ENCODE measurements at regions not wholly inside any gene's neighbourhood (a gene's known extent, or its start where the extent isn't known, plus 50 kb on each side); places are given as distances from the start of the nearest gene placed in this dataset.

DNA sequence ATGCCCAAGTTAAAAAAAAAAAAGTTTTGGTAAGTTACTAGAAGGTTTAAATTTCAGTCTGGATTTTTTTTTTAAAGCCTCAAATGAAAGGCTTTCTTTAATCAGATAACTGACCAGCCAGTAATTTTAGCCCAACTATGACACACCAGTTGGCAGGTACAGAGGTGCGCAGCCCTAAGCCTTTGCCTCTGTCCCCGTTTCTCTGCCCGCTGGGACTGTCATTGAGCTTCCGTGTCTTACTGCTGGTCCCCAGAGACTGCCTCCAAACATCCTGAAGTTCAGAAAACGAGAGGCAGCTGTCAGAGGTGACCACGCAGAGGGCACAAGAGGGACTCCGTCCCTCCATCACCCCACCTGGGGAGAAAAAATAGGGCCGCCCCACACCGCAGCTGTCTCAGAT is 118.2 kb downstream of the RPS12 start:
- FAIRE-seq, result no peak
- dilution Hi-C loops (cut with MboI; ENCODE audit: extremely low pct_ligation_motif_present, low sequenced_read_pairs) (no loop called here), intact Hi-C loops (cut with micrococcal nuclease) (no loop called here)
- Histone ChIP-seq H3K9ac (replicated peaks; ENCODE audit: extremely low read depth, insufficient read depth, low read length) (no peak overlapping the region), H3K79me2 (ENCODE audit: control insufficient read depth, insufficient read depth, low read length) (no peaks in the 10 kb centered on the region), H3K4me1 (ENCODE audit: control insufficient read depth, extremely low read depth, insufficient read depth, low read length) (no peaks in the 10 kb centered on the region), H3K36me3 (ENCODE audit: control insufficient read depth in 2 of 2, extremely low read depth in 1 of 2, insufficient read depth in 2 of 2, low read length in 2 of 2) (no peaks in the 10 kb centered on the region), H3K4me3 (replicated peaks in 1 of 3; ENCODE audit: insufficient read depth in 1 of 3, low read depth in 1 of 3, low read length in 3 of 3) (no peak overlapping the region), H3K4me2 (ENCODE audit: insufficient read depth, low read length) (no peak overlapping the region), H4K20me1 (replicated peaks; ENCODE audit: control insufficient read depth, extremely low read depth, insufficient read depth, low read length) (no peaks in the 10 kb centered on the region), H2AFZ (ENCODE audit: low read depth, low read length) (no peak overlapping the region), H3K27ac (ENCODE audit: insufficient read depth, low read depth, low read length) (no peak overlapping the region), H3K27me3 (ENCODE audit: control insufficient read depth in 2 of 2, insufficient read depth in 2 of 2, low read length in 2 of 2) (no peaks in the 10 kb centered on the region), H3K9me3 (replicated peaks; ENCODE audit: control insufficient read depth, insufficient read depth, low read length) (no peaks in the 10 kb centered on the region), H3K9me1 (replicated peaks; ENCODE audit: control insufficient read depth, extremely low read depth, insufficient read depth, low read length) (no peaks in the 10 kb centered on the region)
- CTCF ChIA-PET, result no interaction called here
- no peak for DNase-seq (ENCODE audit: low read depth, low spot score)
- no TSS peak for BruUV-seq (replicated peaks)
- TF ChIP-seq GATA2 (IDR thresholded peaks at IDR 0.05; ENCODE audit: insufficient read depth, insufficient read length, low read depth, low read length) (no peak), EZH2 (IDR thresholded peaks at IDR 0.05; ENCODE audit: borderline replicate concordance, low read depth, low read length, severe bottlenecking) (no peak), POLR2A (IDR thresholded peaks at IDR 0.05; ENCODE audit: low read depth, low read length) (no peak), MYC (IDR thresholded peaks at IDR 0.05; ENCODE audit: low read depth, low read length) (no peak), JUN (IDR thresholded peaks at IDR 0.05; ENCODE audit: borderline replicate concordance, insufficient read depth, insufficient read length, low read depth) (no peak), MAX (IDR thresholded peaks at IDR 0.05; ENCODE audit: insufficient read depth, insufficient read length) (no peak)
- POLR2A ChIA-PET, result no interaction called here

DNA sequence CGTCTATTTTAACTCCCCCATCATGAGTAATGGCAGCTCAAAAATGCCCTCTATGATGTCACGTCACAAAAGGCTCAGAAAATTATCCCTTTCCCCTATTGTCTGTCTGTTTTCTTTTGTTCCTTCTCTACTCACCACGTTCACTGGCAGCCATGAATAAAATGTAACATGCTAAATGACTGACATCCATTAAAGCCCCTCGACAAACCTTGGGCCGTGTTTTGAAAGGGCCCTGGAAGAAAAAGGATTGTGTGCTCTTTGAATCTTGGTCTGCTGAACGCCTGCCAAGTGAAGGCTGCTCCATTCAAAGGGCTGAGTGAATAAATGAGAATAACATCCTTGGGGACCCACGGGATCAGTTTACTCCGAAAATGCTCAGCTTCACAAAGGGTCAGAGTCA is 118.7 kb downstream of the RPS12 start:
- DNase-seq (ENCODE audit: low read depth, low spot score) (no peak), FAIRE-seq (no peak)
- Histone ChIP-seq H3K9ac (replicated peaks; ENCODE audit: extremely low read depth, insufficient read depth, low read length) (no peak overlapping the region), H3K9me3 (replicated peaks; ENCODE audit: control insufficient read depth, insufficient read depth, low read length) (no peaks in the 10 kb centered on the region), H3K36me3 (ENCODE audit: control insufficient read depth in 2 of 2, extremely low read depth in 1 of 2, insufficient read depth in 2 of 2, low read length in 2 of 2) (no peaks in the 10 kb centered on the region), H3K9me1 (replicated peaks; ENCODE audit: control insufficient read depth, extremely low read depth, insufficient read depth, low read length) (no peaks in the 10 kb centered on the region), H4K20me1 (replicated peaks; ENCODE audit: control insufficient read depth, extremely low read depth, insufficient read depth, low read length) (no peaks in the 10 kb centered on the region), H3K27ac (ENCODE audit: insufficient read depth, low read depth, low read length) (no peak overlapping the region), H2AFZ (ENCODE audit: low read depth, low read length) (no peak overlapping the region), H3K4me2 (ENCODE audit: insufficient read depth, low read length) (no peak overlapping the region), H3K4me3 (replicated peaks in 1 of 3; ENCODE audit: insufficient read depth in 1 of 3, low read depth in 1 of 3, low read length in 3 of 3) (no peak overlapping the region), H3K79me2 (ENCODE audit: control insufficient read depth, insufficient read depth, low read length) (no peaks in the 10 kb centered on the region), H3K27me3 (ENCODE audit: control insufficient read depth in 2 of 2, insufficient read depth in 2 of 2, low read length in 2 of 2) (no peaks in the 10 kb centered on the region), H3K4me1 (ENCODE audit: control insufficient read depth, extremely low read depth, insufficient read depth, low read length) (no peaks in the 10 kb centered on the region)
- TF ChIP-seq MYC (IDR thresholded peaks at IDR 0.05; ENCODE audit: low read depth, low read length), result no peak
- TF ChIP-seq CTCF (IDR thresholded peaks at IDR 0.05; ENCODE audit: extremely low read depth in 1 of 2, insufficient read depth in 1 of 2, low read depth in 1 of 2, low read length in 2 of 2), result no peak
- TF ChIP-seq FOS (IDR thresholded peaks at IDR 0.05; ENCODE audit: borderline replicate concordance, insufficient read depth, low read length), result no peak
- no peak for TF ChIP-seq POLR2A (IDR thresholded peaks at IDR 0.05; ENCODE audit: low read depth, low read length)
- TF ChIP-seq POLR2AphosphoS5 (IDR thresholded peaks at IDR 0.05; ENCODE audit: insufficient read depth, low read depth, low read length), result no peak
- no peak for TF ChIP-seq EZH2 (IDR thresholded peaks at IDR 0.05; ENCODE audit: borderline replicate concordance, low read depth, low read length, severe bottlenecking)
- no peak for TF ChIP-seq MAX (IDR thresholded peaks at IDR 0.05; ENCODE audit: insufficient read depth, insufficient read length)
- TF ChIP-seq JUN (IDR thresholded peaks at IDR 0.05; ENCODE audit: borderline replicate concordance, insufficient read depth, insufficient read length, low read depth), result no peak
- TF ChIP-seq GATA2 (IDR thresholded peaks at IDR 0.05; ENCODE audit: insufficient read depth, insufficient read length, low read depth, low read length), result no peak
- dilution Hi-C loops (cut with MboI; ENCODE audit: extremely low pct_ligation_motif_present, low sequenced_read_pairs), result no loop called here
- ChIA-PET POLR2A (no interaction called here), CTCF (interaction anchor here (1.0 to 1.6 kb wide), 3 partner anchors 10 to 103 kb away, joined by 3 to 4 read pairs (median 3); no protein-coding TSS in a partner anchor)
- BruUV-seq (replicated peaks), result no TSS peak
- intact Hi-C loops (cut with micrococcal nuclease), result no loop called here

Data from endothelial cell of umbilical vein (primary cell).